HPDE6-E6E7 (cell line): ENCODE measurements at regions not wholly inside any gene's neighbourhood (a gene's known extent, or its start where the extent isn't known, plus 50 kb on each side); places are given as distances from the start of the nearest gene placed in this dataset.
A peak's percentile ranks its signal among the peaks of the same experiment; 100 is the strongest.
"Not testable (repeated sequence)": the region's sequence is repeated elsewhere in the genome, so short reads cannot be mapped to it uniquely, and the experiment has no call there.

Experiments used
- DNase-seq: peaks from one replicate; pipeline ENCODE4 v3.0.0; 2011; ENCODE audit warnings: missing footprints; ENCODE audit errors: extremely low spot score

- DNase-seq, result no peak
These were observed 276.3 kb upstream of the CRY1 start for GRCh38 chr12:107369679-107370078.

- no peak for DNase-seq
These were observed 278.9 kb upstream of the CRY1 start for GRCh38 chr12:107372229-107372658.

GRCh38 chr12:107373238-107373809 lies 280.0 kb upstream of the CRY1 start:
- no peak for DNase-seq

GRCh38 chr12:107374161-107374840 lies 281.0 kb upstream of the CRY1 start:
- no peak for DNase-seq

GRCh38 chr12:107375231-107375630 lies 281.9 kb upstream of the CRY1 start:
- DNase-seq, result no peak

GRCh38 chr12:107377596-107378385 lies 284.4 kb upstream of the CRY1 start:
- no peak for DNase-seq

- DNase-seq, result no peak
These were observed 285.3 kb upstream of the CRY1 start for GRCh38 chr12:107378609-107379008.

GRCh38 chr12:107379142-107379851 lies 285.9 kb upstream of the CRY1 start:
- DNase-seq, result not testable (repeated sequence)

GRCh38 chr12:107379852-107380567 lies 286.7 kb upstream of the CRY1 start:
- DNase-seq, result peak; percentile 67

GRCh38 chr12:107384645-107385044 lies 291.3 kb upstream of the CRY1 start:
- DNase-seq, result no peak

- peak; percentile 60 for DNase-seq
These were observed 292.2 kb upstream of the CRY1 start for GRCh38 chr12:107385509-107385908.

- DNase-seq, result no peak
These were observed 293.2 kb upstream of the CRY1 start for GRCh38 chr12:107386569-107386968.

- DNase-seq, result no peak
These were observed 294.9 kb upstream of the CRY1 start for GRCh38 chr12:107388263-107388662.

GRCh38 chr12:107390414-107390813 lies 295.2 kb upstream of the PWP1 start:
- no peak for DNase-seq

- no peak for DNase-seq
These were observed 292.4 kb upstream of the PWP1 start for GRCh38 chr12:107393043-107393717.

GRCh38 chr12:107394693-107395092 lies 290.9 kb upstream of the PWP1 start:
- no peak for DNase-seq

- DNase-seq, result no peak
These were observed 289.8 kb upstream of the PWP1 start for GRCh38 chr12:107395817-107396216.

- peak; percentile 21 for DNase-seq
These were observed 288.6 kb upstream of the PWP1 start for GRCh38 chr12:107396991-107397390.

GRCh38 chr12:107397890-107398500 lies 287.6 kb upstream of the PWP1 start:
- DNase-seq, result no peak

- no peak for DNase-seq
These were observed 286.6 kb upstream of the PWP1 start for GRCh38 chr12:107399046-107399445.
